ENCODE measurements at regions not wholly inside any gene's neighbourhood (a gene's known extent, or its start where the extent isn't known, plus 50 kb on each side); places are given as distances from the start of the nearest gene placed in this dataset.

DNA sequence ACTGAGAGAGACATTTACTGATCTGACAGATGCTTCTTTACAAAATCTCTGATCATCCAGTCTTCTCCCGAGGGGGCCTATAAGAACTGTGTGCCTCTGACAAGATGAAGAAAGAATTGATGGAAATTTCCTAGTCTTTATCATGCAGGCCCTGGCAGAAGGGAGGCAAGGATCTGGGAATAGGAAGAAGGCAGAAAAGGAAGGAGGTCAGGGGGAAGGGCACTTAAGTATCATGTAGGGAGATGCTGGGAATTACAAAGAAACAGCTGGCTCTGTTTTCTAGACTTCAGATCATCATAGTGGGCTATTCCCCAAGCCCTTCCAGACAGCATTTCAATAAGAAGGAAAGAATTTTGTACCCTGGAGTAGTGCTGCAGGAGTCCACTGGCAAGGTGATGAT, 243.3 kb upstream of the MOCS1 start:
- Histone ChIP-seq H3K23ac (ENCODE audit: low read depth, low read length) (no peak overlapping the region), H2BK5ac (ENCODE audit: low read depth, low read length, poor library complexity, severe bottlenecking) (no peak overlapping the region), H4K5ac (ENCODE audit: low read depth, low read length) (no peak overlapping the region), H3K4me1 (ENCODE audit: control insufficient read depth, insufficient read depth, low read length) (no peaks in the 10 kb centered on the region), H4K91ac (ENCODE audit: insufficient read depth, low read depth, low read length) (no peak overlapping the region), H2BK120ac (ENCODE audit: low read depth, low read length) (no peak overlapping the region), H4K20me1 (ENCODE audit: insufficient read depth, low read length) (no peaks in the 10 kb centered on the region), H3K9me3 (ENCODE audit: control insufficient read depth, insufficient read depth, low read length) (no peaks in the 10 kb centered on the region), H2AK5ac (ENCODE audit: low read depth, low read length) (no peak overlapping the region), H3K36me3 (ENCODE audit: control insufficient read depth, insufficient read depth, low read length) (no peaks in the 10 kb centered on the region), H3K27ac (ENCODE audit: insufficient read depth, low read length) (no peak overlapping the region), H3K18ac (ENCODE audit: low read depth, low read length) (no peak overlapping the region), H4K8ac (ENCODE audit: low read depth in 2 of 2, low read length in 2 of 2) (no peak overlapping the region), H3K9me1 (ENCODE audit: insufficient read depth, low read length) (no peaks in the 10 kb centered on the region), H3K9ac (ENCODE audit: low read depth, low read length) (no peak overlapping the region), H2BK20ac (ENCODE audit: low read depth, low read length) (no peak overlapping the region), H3K56ac (ENCODE audit: extremely low read depth, insufficient read depth, low read length) (no peak overlapping the region), H3K79me1 (ENCODE audit: low read depth in 1 of 2, low read length in 2 of 2) (no peaks in the 10 kb centered on the region), H3K4ac (ENCODE audit: low read depth, low read length) (no peak overlapping the region), H2AFZ (replicated peaks; ENCODE audit: low read length, poor library complexity) (no peak overlapping the region), H2BK15ac (ENCODE audit: low read depth, low read length) (no peak overlapping the region), H3K14ac (replicated peaks; ENCODE audit: low read depth, low read length) (no peak overlapping the region), H3K4me2 (ENCODE audit: low read depth, low read length) (no peak overlapping the region), H3K27me3 (ENCODE audit: control insufficient read depth, insufficient read depth, low read length) (no peaks in the 10 kb centered on the region), H2AK9ac (replicated peaks; ENCODE audit: low read depth, low read length, poor library complexity) (no peak overlapping the region), H3K4me3 (ENCODE audit: insufficient read depth, low read depth, low read length) (no peak overlapping the region)
- no peak for TF ChIP-seq RAD21 (IDR thresholded peaks at IDR 0.05; ENCODE audit: low read length)
- in situ Hi-C loops (cut with MboI; ENCODE audit: low sequenced_read_pairs) = no loop called here
- ChIA-PET POLR2A (ENCODE audit: unreplicated experiment) (no interaction called here), CTCF (no interaction called here)
- intact Hi-C loops (cut with micrococcal nuclease) = no loop called here
- WGBS, 2 experiments (ENCODE audit: extremely low coverage in 2 of 2, insufficient read length in 1 of 2) = no CpG with 5 or more reads among the region's 1 CpG
- BruUV-seq (replicated peaks) = no TSS peak
- dilution Hi-C loops (cut with HindIII; ENCODE audit: low sequenced_read_pairs, unreplicated experiment) = no loop called here
- DNase-seq (no peak), ATAC-seq (ENCODE audit: low read depth) (no peak)

Data from IMR-90 (cell line).